HG03575 (cell line): ENCODE measurements at regions not wholly inside any gene's neighbourhood (a gene's known extent, or its start where the extent isn't known, plus 50 kb on each side); places are given as distances from the start of the nearest gene placed in this dataset.

Source experiments
- ATAC-seq: cut with Tn5 transposase; IDR thresholded peaks from one replicate; pipeline ENCODE4 v1.9.1; 2021; ENCODE audit not compliant: unreplicated experiment, insufficient number of reproducible peaks, low FRiP score; ENCODE audit errors: extremely low read depth

GRCh38 chr6:19964115-19964514 lies 126.9 kb downstream of the ID4 start:
- no peak for ATAC-seq

- no peak for ATAC-seq
Observed at GRCh38 chr6:19968201-19968600, 131.0 kb downstream of the ID4 start.

- ATAC-seq, result no peak
Observed at GRCh38 chr6:19972221-19972620, 135.1 kb downstream of the ID4 start.

GRCh38 chr6:19976411-19977129 lies 139.4 kb downstream of the ID4 start:
- ATAC-seq, result no peak

- no peak for ATAC-seq
Observed at GRCh38 chr6:19979059-19979458, 141.9 kb downstream of the ID4 start.

GRCh38 chr6:19979986-19980385 lies 142.8 kb downstream of the ID4 start:
- no peak for ATAC-seq

GRCh38 chr6:19983374-19983773 lies 146.2 kb downstream of the ID4 start:
- no peak for ATAC-seq

- ATAC-seq, result no peak
Observed at GRCh38 chr6:19986691-19987438, 149.7 kb downstream of the ID4 start.

- ATAC-seq, result no peak
Observed at GRCh38 chr6:19988555-19988954, 151.4 kb downstream of the ID4 start.

GRCh38 chr6:19991176-19991575 lies 154.0 kb downstream of the ID4 start:
- ATAC-seq, result no peak

GRCh38 chr6:19994909-19995308 lies 157.7 kb downstream of the ID4 start:
- ATAC-seq, result no peak

- ATAC-seq, result no peak
Observed at GRCh38 chr6:19995575-19996257, 158.5 kb downstream of the ID4 start.

GRCh38 chr6:19997104-19997503 lies 159.9 kb downstream of the ID4 start:
- no peak for ATAC-seq

GRCh38 chr6:19998541-19998940 lies 161.4 kb downstream of the ID4 start:
- ATAC-seq, result no peak

- peak; percentile 92 for ATAC-seq
Observed at GRCh38 chr6:19999319-20000191, 162.4 kb downstream of the ID4 start.

GRCh38 chr6:20001286-20001685 lies 164.1 kb downstream of the ID4 start:
- no peak for ATAC-seq

GRCh38 chr6:20006037-20006436 lies 168.9 kb downstream of the ID4 start:
- ATAC-seq, result no peak

GRCh38 chr6:20008131-20008530 lies 171.0 kb downstream of the ID4 start:
- no peak for ATAC-seq
